ENCODE measurements at regions not wholly inside any gene's neighbourhood (a gene's known extent, or its start where the extent isn't known, plus 50 kb on each side); places are given as distances from the start of the nearest gene placed in this dataset.

DNA sequence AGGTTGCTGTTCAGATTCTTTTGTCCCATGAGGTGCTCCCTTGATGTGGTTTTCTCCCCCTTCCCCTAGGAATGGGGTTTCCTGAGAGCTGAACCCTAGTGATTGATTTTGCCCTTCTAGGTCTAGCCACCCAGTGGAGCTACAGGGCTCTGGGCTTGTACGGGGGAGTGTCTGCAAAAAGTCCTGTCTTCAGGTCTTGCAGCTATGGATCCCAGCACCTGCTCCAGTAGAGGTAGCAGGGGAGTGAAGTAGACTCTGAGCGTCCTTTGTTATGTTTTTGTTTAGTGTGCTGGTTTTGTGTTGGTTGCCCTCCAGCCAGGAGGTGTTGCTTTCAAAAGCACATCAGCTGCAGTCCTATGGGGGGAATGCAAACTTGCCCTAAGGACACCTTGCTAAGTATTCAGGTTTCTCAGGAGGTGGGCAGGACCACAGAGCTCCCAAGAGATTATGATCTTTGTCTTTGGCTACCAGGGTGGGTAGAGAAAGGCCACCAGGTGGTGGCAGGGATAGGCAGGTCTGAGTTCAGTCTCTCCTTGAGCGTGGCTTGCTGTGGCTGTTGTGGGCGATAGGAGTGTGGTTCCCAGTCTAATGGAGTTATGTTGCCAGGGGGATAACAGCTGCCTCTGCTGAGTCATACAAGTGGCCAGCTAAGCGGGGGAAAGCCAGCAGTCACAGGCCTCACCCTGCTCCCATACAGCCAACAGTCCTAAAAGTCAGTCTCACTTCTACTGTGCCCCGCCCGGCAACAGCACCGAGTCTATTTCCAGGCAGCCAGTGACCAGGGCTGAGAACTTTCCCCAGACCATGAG lies 92.4 kb upstream of the JCAD start:
- no TSS peak for BruUV-seq (replicated peaks)

DNA sequence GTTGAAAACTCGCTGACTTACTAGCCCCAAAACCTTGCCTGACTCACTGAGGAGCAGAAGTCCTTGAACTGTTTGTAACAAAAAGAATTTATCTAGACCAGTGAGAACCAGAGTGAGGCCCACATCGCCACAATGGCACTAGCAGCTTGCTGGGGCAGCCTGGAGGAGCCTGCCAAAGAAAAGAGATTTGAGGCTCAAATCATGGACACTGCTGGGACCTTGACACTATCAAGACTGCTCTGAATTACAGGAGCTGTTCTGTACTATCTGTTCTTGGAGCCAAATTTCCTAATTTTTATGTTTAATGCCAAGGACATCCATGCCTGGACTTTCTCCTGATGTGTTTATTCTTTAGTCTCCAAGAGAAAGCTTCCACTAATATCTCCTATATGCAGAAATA lies 82.0 kb upstream of the JCAD start:
- BruUV-seq (replicated peaks), result no TSS peak
- DNase-seq (ENCODE audit: low spot score), result no peak
- no peaks in the 10 kb centered on the region for H3K36me3 ChIP-seq (ENCODE audit: insufficient read depth, low read length)
- H2AFZ ChIP-seq (ENCODE audit: low read length), result no peak overlapping the region
- no peak overlapping the region for H3K4me3 ChIP-seq (ENCODE audit: low read depth, low read length, poor library complexity, severe bottlenecking)
- no peak overlapping the region for H3K27ac ChIP-seq (ENCODE audit: low read depth, low read length, poor library complexity, severe bottlenecking)
- no peak overlapping the region for H3K4me2 ChIP-seq (ENCODE audit: low read length)
- H4K20me1 ChIP-seq (ENCODE audit: insufficient read depth, low read length), result no peaks in the 10 kb centered on the region
- H3K79me2 ChIP-seq (ENCODE audit: insufficient read depth, low read depth, low read length), result no peaks in the 10 kb centered on the region
- CTCF ChIA-PET (ENCODE audit: unreplicated experiment), result no interaction called here
- H3K9me2 ChIP-seq (ENCODE audit: insufficient read depth, low read length), result no peaks in the 10 kb centered on the region
- no peaks in the 10 kb centered on the region for H3K4me1 ChIP-seq (ENCODE audit: insufficient read depth, low read length, poor library complexity, severe bottlenecking)
- intact Hi-C loops (cut with micrococcal nuclease; ENCODE audit: unreplicated experiment), result no loop called here
- POLR2A ChIA-PET, result interaction anchor here (0.5 kb wide), 1 partner anchor 15 kb away, joined by 3 read pairs; no protein-coding TSS in a partner anchor
- H3K9me3 ChIP-seq (ENCODE audit: low read length), result no peaks in the 10 kb centered on the region
- TF ChIP-seq EZH2phosphoT487 (IDR thresholded peaks at IDR 0.05; ENCODE audit: borderline replicate concordance, low read depth, low read length), result no peak
- TF ChIP-seq, protein P1, sequence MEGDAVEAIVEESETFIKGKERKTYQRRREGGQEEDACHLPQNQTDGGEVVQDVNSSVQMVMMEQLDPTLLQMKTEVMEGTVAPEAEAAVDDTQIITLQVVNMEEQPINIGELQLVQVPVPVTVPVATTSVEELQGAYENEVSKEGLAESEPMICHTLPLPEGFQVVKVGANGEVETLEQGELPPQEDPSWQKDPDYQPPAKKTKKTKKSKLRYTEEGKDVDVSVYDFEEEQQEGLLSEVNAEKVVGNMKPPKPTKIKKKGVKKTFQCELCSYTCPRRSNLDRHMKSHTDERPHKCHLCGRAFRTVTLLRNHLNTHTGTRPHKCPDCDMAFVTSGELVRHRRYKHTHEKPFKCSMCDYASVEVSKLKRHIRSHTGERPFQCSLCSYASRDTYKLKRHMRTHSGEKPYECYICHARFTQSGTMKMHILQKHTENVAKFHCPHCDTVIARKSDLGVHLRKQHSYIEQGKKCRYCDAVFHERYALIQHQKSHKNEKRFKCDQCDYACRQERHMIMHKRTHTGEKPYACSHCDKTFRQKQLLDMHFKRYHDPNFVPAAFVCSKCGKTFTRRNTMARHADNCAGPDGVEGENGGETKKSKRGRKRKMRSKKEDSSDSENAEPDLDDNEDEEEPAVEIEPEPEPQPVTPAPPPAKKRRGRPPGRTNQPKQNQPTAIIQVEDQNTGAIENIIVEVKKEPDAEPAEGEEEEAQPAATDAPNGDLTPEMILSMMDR (conservative IDR thresholded peaks at IDR 0.05; ENCODE audit: low read length), result no peak

More for the DNA sequence above, 92.4 kb upstream of the JCAD start:
- ChIA-PET CTCF (ENCODE audit: unreplicated experiment) (no interaction called here), POLR2A (interaction anchor here (0.6 to 0.7 kb wide), 2 partner anchors 10 to 1443 kb away, joined by 3 to 6 read pairs; no protein-coding TSS in a partner anchor)
- H4K20me1 ChIP-seq (ENCODE audit: insufficient read depth, low read length), result no peaks in the 10 kb centered on the region
- H3K4me3 ChIP-seq (ENCODE audit: low read depth, low read length, poor library complexity, severe bottlenecking), result no peak overlapping the region
- no peaks in the 10 kb centered on the region for H3K9me3 ChIP-seq (ENCODE audit: low read length)
- H3K79me2 ChIP-seq (ENCODE audit: insufficient read depth, low read depth, low read length), result no peaks in the 10 kb centered on the region
- H3K27ac ChIP-seq (ENCODE audit: low read depth, low read length, poor library complexity, severe bottlenecking), result no peak overlapping the region
- H3K4me1 ChIP-seq (ENCODE audit: insufficient read depth, low read length, poor library complexity, severe bottlenecking), result no peaks in the 10 kb centered on the region
- intact Hi-C loops (cut with micrococcal nuclease; ENCODE audit: unreplicated experiment), result no loop called here
- no peak overlapping the region for H3K4me2 ChIP-seq (ENCODE audit: low read length)
- H3K9me2 ChIP-seq (ENCODE audit: insufficient read depth, low read length), result no peaks in the 10 kb centered on the region
- H3K36me3 ChIP-seq (ENCODE audit: insufficient read depth, low read length), result no peaks in the 10 kb centered on the region
- H2AFZ ChIP-seq (ENCODE audit: low read length), result no peak overlapping the region
- TF ChIP-seq, protein P1 (conservative IDR thresholded peaks at IDR 0.05; ENCODE audit: low read length), result no peak
- TF ChIP-seq EZH2phosphoT487 (IDR thresholded peaks at IDR 0.05; ENCODE audit: borderline replicate concordance, low read depth, low read length), result no peak
- no peak for DNase-seq (ENCODE audit: low spot score)
